ENCODE measurements at regions not wholly inside any gene's neighbourhood (a gene's known extent, or its start where the extent isn't known, plus 50 kb on each side); places are given as distances from the start of the nearest gene placed in this dataset.

DNA sequence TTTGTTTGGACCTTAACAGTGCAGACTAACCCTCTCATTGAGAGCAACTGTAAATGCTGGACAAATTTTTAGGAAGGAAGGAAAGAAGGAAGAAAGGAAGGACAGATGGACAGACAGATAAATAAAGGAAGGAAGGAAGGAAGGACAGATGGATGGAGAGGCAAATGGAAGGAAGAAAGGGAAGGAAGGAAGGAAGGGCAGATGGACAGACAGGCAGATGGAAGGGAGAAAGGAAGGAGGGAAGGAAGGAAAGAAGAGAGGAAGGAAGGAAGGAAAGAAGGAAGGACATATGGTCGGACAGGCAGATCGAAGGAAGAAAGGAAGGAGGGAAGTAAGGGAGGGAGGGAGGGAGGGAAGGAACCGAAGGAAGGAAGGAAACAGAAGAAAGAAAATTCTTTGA lies 388.5 kb upstream of the CDH4 start:
- TF ChIP-seq, protein P1, sequence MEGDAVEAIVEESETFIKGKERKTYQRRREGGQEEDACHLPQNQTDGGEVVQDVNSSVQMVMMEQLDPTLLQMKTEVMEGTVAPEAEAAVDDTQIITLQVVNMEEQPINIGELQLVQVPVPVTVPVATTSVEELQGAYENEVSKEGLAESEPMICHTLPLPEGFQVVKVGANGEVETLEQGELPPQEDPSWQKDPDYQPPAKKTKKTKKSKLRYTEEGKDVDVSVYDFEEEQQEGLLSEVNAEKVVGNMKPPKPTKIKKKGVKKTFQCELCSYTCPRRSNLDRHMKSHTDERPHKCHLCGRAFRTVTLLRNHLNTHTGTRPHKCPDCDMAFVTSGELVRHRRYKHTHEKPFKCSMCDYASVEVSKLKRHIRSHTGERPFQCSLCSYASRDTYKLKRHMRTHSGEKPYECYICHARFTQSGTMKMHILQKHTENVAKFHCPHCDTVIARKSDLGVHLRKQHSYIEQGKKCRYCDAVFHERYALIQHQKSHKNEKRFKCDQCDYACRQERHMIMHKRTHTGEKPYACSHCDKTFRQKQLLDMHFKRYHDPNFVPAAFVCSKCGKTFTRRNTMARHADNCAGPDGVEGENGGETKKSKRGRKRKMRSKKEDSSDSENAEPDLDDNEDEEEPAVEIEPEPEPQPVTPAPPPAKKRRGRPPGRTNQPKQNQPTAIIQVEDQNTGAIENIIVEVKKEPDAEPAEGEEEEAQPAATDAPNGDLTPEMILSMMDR (IDR thresholded peaks at IDR 0.05): no peak
- no peak for DNase-seq
- ATAC-seq: no peak
- Histone ChIP-seq H3K4me1 (no peaks in the 10 kb centered on the region), H3K27ac (no peak overlapping the region), H3K27me3 (peaks cover 0 to 51% (median 17%) of the 10 kb centered on the region in 7 donors), H3K36me3 (no peaks in the 10 kb centered on the region), H3K9me3 (peaks cover 0 to 5% (median 0%) of the 10 kb centered on the region in 11 donors), H3K4me3 (no peak overlapping the region)
- intact Hi-C loops (cut with DNase I): no loop called here
- 63 to 78% methylated on average over 3 of the region's 3 CpGs for WGBS, 2 donors

DNA sequence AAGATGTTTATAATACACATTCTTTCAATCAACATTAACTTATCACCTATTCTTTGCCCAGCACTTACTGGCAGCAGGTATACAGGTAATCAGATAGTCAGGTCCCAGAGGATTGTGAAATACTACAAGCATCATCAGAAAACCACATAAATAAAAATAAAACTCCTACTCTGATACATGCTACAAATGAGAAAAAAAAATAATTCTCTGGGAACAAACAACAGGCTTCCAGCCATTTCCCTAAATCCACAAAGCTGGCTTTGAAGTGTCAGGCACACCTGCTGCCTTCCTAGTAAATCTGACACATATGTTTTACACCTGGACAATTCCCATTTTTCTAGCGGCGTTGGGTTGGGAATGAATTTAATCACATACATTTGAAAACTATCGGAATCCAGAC lies 384.5 kb upstream of the CDH4 start:
- Histone ChIP-seq H3K4me1 (no peaks in the 10 kb centered on the region), H3K27ac (no peak overlapping the region), H3K36me3 (no peaks in the 10 kb centered on the region), H3K27me3 (peaks cover 0 to 46% (median 22%) of the 10 kb centered on the region in 7 donors), H3K4me3 (no peak overlapping the region), H3K9me3 (no peaks in the 10 kb centered on the region)
- no peak for DNase-seq
- ATAC-seq: no peak
- intact Hi-C loops (cut with DNase I): no loop called here
- WGBS, 2 donors: 84 to 86% methylated on average over 3 of the region's 3 CpGs
- TF ChIP-seq, protein P1 (IDR thresholded peaks at IDR 0.05): no peak

DNA sequence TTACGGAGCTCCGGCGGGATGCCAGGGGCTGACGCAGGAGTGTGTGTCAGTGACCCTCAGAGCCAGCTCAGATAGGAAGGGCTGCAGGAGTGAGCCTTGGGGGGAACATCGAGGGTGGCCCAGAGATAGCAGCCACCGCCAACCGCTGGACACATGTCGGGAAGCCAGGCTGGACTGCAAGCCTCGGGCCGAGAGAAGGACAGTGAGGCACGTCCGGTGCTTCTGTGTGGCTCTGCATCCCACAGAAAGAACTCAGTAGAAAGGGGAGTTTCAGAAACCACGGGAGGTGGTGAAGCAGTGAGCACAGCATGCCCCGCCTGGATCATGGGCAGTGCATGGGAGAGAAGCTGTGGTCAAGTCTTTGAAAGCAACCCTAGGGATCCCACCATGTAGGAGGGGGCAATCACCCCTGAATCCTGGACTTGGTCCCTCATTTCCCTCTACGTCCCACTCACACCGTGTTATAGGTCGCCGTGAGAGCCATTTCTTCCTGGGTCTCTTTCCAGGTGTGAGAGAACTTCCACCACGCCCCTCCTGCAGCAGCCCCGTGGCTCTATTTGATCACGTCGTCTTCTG lies 383.7 kb upstream of the CDH4 start:
- intact Hi-C loops (cut with DNase I): no loop called here
- no peak overlapping the region for H3K27ac ChIP-seq
- peaks cover 0 to 43% (median 22%) of the 10 kb centered on the region in 7 donors for H3K27me3 ChIP-seq
- 64 to 68% methylated on average over 22 of the region's 22 CpGs for WGBS, 2 donors
- H3K4me3 ChIP-seq: no peak overlapping the region
- ATAC-seq (no peak), DNase-seq (no peak)
- no peaks in the 10 kb centered on the region for H3K9me3 ChIP-seq
- TF ChIP-seq, protein P1 (IDR thresholded peaks at IDR 0.05): no peak
- H3K4me1 ChIP-seq: no peaks in the 10 kb centered on the region
- H3K36me3 ChIP-seq: no peaks in the 10 kb centered on the region

DNA sequence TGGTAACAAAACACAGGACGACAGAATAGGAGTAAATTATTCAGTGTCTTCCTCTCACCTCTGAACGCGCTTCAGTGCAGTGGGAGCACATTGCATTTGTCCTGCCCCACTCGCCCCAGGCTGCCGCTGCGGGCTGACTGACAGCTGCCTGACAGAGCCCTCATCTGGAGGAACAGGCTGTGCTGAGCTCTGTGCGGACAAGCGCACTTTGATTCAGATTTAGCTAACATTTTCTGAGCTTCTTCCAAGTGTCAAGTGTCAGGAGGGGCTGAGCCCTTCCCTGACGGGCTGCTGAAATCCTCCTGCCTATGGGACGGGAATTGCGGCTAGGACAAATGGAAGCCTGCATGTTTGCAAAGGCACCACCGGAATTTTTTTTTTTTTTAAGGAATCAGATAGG lies 383.0 kb upstream of the CDH4 start:
- intact Hi-C loops (cut with DNase I): no loop called here
- WGBS, 2 donors: 35 to 46% methylated on average over 12 of the region's 12 CpGs
- peaks cover 0 to 36% (median 21%) of the 10 kb centered on the region in 7 donors for H3K27me3 ChIP-seq
- ATAC-seq (no peak), DNase-seq (no peak)
- no peak overlapping the region for H3K4me3 ChIP-seq
- H3K27ac ChIP-seq: no peak overlapping the region
- TF ChIP-seq, protein P1 (IDR thresholded peaks at IDR 0.05): no peak
- no peaks in the 10 kb centered on the region for H3K4me1 ChIP-seq
- no peaks in the 10 kb centered on the region for H3K36me3 ChIP-seq
- no peaks in the 10 kb centered on the region for H3K9me3 ChIP-seq

All from heart right ventricle (tissue), 16 donors.